PC-9 (cell line): ENCODE measurements at regions not wholly inside any gene's neighbourhood (a gene's known extent, or its start where the extent isn't known, plus 50 kb on each side); places are given as distances from the start of the nearest gene placed in this dataset.

Source experiments
- CTCF ChIP-seq: fragments of 200-600 bp; sonication (generic); conservative IDR thresholded peaks from 2 replicates; pipeline ENCODE4 v1.6.1; 2017; ENCODE audit warnings: mixed run types, antibody characterized with exemption, mild to moderate bottlenecking, moderate library complexity
- EZH2 ChIP-seq: fragments of 200-600 bp; sonication (generic); IDR thresholded peaks from 2 replicates; pipeline ENCODE4 v1.8.0; 2017; ENCODE audit warnings: antibody characterized with exemption, low read depth

DNA sequence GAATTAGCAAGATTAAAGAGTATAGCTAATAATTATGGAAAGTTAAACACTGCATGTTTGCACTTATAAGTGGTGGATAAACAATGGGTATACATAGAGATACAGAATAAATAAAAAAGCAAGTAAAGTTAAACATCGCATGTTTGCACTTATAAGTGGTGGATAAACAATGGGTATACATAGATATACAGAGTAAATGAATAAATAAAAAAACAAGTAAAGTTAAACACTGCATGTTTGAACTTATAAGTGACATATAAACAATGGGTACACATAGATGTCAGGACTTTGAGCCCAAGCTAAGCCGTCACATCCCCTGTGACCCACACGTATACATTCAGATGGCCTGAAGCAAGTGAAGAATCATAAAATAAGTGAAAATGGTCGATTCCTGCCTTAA, 1533.3 kb upstream of the SPRY2 start:
- no peak for TF ChIP-seq CTCF
- TF ChIP-seq EZH2: no peak
